ENCODE measurements at regions not wholly inside any gene's neighbourhood (a gene's known extent, or its start where the extent isn't known, plus 50 kb on each side); places are given as distances from the start of the nearest gene placed in this dataset.

- TF ChIP-seq CTCF (IDR thresholded peaks at IDR 0.05) (no peak), ZFX (IDR thresholded peaks at IDR 0.05; ENCODE audit: borderline replicate concordance) (no peak)
Observed at GRCh38 chr5:68861099-68861498, 232.7 kb upstream of the SLC30A5 start.
